ENCODE measurements at regions not wholly inside any gene's neighbourhood (a gene's known extent, or its start where the extent isn't known, plus 50 kb on each side); places are given as distances from the start of the nearest gene placed in this dataset.

GRCh38 chr10:8893102-8893501 is 838.6 kb downstream of the GATA3 start:
- no peak for DNase-seq (ENCODE audit: low read depth)

GRCh38 chr10:8894148-8894547 is 839.7 kb downstream of the GATA3 start:
- no peak for DNase-seq (ENCODE audit: low read depth)

GRCh38 chr10:8897769-8898168 is 843.3 kb downstream of the GATA3 start:
- no peak for DNase-seq (ENCODE audit: low read depth)

GRCh38 chr10:8898745-8899330 is 844.4 kb downstream of the GATA3 start:
- no peak for DNase-seq (ENCODE audit: low read depth)

GRCh38 chr10:8902926-8903325 is 848.4 kb downstream of the GATA3 start:
- DNase-seq (ENCODE audit: low read depth) = no peak

GRCh38 chr10:8908013-8908412 is 853.5 kb downstream of the GATA3 start:
- DNase-seq (ENCODE audit: low read depth) = no peak

- DNase-seq (ENCODE audit: low read depth) = no peak
These were observed 855.8 kb downstream of the GATA3 start for GRCh38 chr10:8910314-8910713.

GRCh38 chr10:8911032-8911431 is 856.5 kb downstream of the GATA3 start:
- no peak for DNase-seq (ENCODE audit: low read depth)

GRCh38 chr10:8912108-8912507 is 857.6 kb downstream of the GATA3 start:
- no peak for DNase-seq (ENCODE audit: low read depth)

- DNase-seq (ENCODE audit: low read depth) = no peak
These were observed 859.2 kb downstream of the GATA3 start for GRCh38 chr10:8913720-8914119.

GRCh38 chr10:8919280-8919679 is 864.8 kb downstream of the GATA3 start:
- no peak for DNase-seq (ENCODE audit: low read depth)

- DNase-seq (ENCODE audit: low read depth) = no peak
These were observed 867.1 kb downstream of the GATA3 start for GRCh38 chr10:8921568-8921967.

- DNase-seq (ENCODE audit: low read depth) = no peak
These were observed 868.6 kb downstream of the GATA3 start for GRCh38 chr10:8923096-8923495.

GRCh38 chr10:8927705-8928104 is 873.2 kb downstream of the GATA3 start:
- no peak for DNase-seq (ENCODE audit: low read depth)

- no peak for DNase-seq (ENCODE audit: low read depth)
These were observed 892.0 kb downstream of the GATA3 start for GRCh38 chr10:8946451-8946850.

- DNase-seq (ENCODE audit: low read depth) = no peak
These were observed 896.5 kb downstream of the GATA3 start for GRCh38 chr10:8950978-8951377.

- no peak for DNase-seq (ENCODE audit: low read depth)
These were observed 897.1 kb downstream of the GATA3 start for GRCh38 chr10:8951440-8952089.

GRCh38 chr10:8956400-8956799 is 901.9 kb downstream of the GATA3 start:
- DNase-seq (ENCODE audit: low read depth) = no peak

GRCh38 chr10:8962249-8962648 is 907.8 kb downstream of the GATA3 start:
- DNase-seq (ENCODE audit: low read depth) = no peak

- no peak for DNase-seq (ENCODE audit: low read depth)
These were observed 912.6 kb downstream of the GATA3 start for GRCh38 chr10:8967061-8967460.

GRCh38 chr10:8969853-8970252 is 915.4 kb downstream of the GATA3 start:
- DNase-seq (ENCODE audit: low read depth) = no peak

- DNase-seq (ENCODE audit: low read depth) = no peak
These were observed 921.0 kb downstream of the GATA3 start for GRCh38 chr10:8975535-8975934.

GRCh38 chr10:8978100-8978499 is 923.6 kb downstream of the GATA3 start:
- DNase-seq (ENCODE audit: low read depth) = no peak

- no peak for DNase-seq (ENCODE audit: low read depth)
These were observed 925.5 kb downstream of the GATA3 start for GRCh38 chr10:8979976-8980375.
